Neural cell (in vitro differentiated cells): ENCODE measurements at regions not wholly inside any gene's neighbourhood (a gene's known extent, or its start where the extent isn't known, plus 50 kb on each side); places are given as distances from the start of the nearest gene placed in this dataset.

Experiments
- H2AFZ ChIP-seq: fragments of 200-600, 300-800 bp; sonication (generic), shearing (Covaris generic); 2 replicates; pipeline ENCODE4 v1.6.0; 2014; ENCODE audit warnings: low read depth, mild to moderate bottlenecking, antibody characterized with exemption, low read length, moderate library complexity
- H3F3A ChIP-seq: fragments of 200-600 bp; shearing (Covaris generic); 2 replicates; pipeline ENCODE4 v1.6.1; 2016; ENCODE audit warnings: mild to moderate bottlenecking, moderate library complexity, mixed read lengths, antibody characterized with exemption, low read length; ENCODE audit not compliant: insufficient read depth, poor library complexity, severe bottlenecking
- H3K27ac ChIP-seq: fragments of 200-600, 300-800 bp; sonication (generic), shearing (Covaris generic); 2 replicates; pipeline ENCODE4 v1.5.1; 2014; ENCODE audit warnings: mild to moderate bottlenecking, low read length, moderate library complexity
- H3K27me3 ChIP-seq: fragments of 300-800, 200-600 bp; sonication (generic), shearing (Covaris generic); 2 replicates; pipeline ENCODE4 v1.6.0; 2014; ENCODE audit warnings: mild to moderate bottlenecking, low read depth, low read length, moderate library complexity; ENCODE audit not compliant: insufficient read depth
- H3K36me3 ChIP-seq: fragments of 300-800, 200-600 bp; sonication (generic), shearing (Covaris generic); 2 replicates; pipeline ENCODE4 v1.5.1; 2014; ENCODE audit warnings: mild to moderate bottlenecking, antibody characterized with exemption, low read length, moderate library complexity; ENCODE audit not compliant: insufficient read depth
- H3K4me2 ChIP-seq: fragments of 300-800, 200-600 bp; sonication (generic), shearing (Covaris generic); 2 replicates; pipeline ENCODE4 v1.6.0; 2014; ENCODE audit warnings: mild to moderate bottlenecking, low read length
- H3K4me3 ChIP-seq: fragments of 300-800, 200-600 bp; sonication (generic), shearing (Covaris generic); 2 replicates; pipeline ENCODE4 v1.5.1; 2014; ENCODE audit warnings: mild to moderate bottlenecking, low read length, moderate library complexity
- H3K79me2 ChIP-seq: fragments of 200-600 bp; shearing (Covaris generic); replicated peaks from 2 replicates; pipeline ENCODE4 v1.6.0; 2014; ENCODE audit warnings: mild to moderate bottlenecking, low read length, moderate library complexity; ENCODE audit not compliant: insufficient read depth
- H3K9ac ChIP-seq: fragments of 300-800, 200-600 bp; sonication (generic), shearing (Covaris generic); 2 replicates; pipeline ENCODE4 v1.6.1; 2016; ENCODE audit warnings: mild to moderate bottlenecking, low read length, mixed read lengths
- H3K9me2 ChIP-seq: fragments of 200-600 bp; shearing (Covaris generic); 2 replicates; pipeline ENCODE4 v1.6.1; 2016; ENCODE audit warnings: mild to moderate bottlenecking, low read length, mixed read lengths; ENCODE audit not compliant: insufficient read depth
- H3K9me3 ChIP-seq: fragments of 200-600, 300-800 bp; sonication (generic), shearing (Covaris generic); 2 replicates; pipeline ENCODE4 v1.6.1; 2016; ENCODE audit warnings: mild to moderate bottlenecking, mixed run types, low read length, moderate library complexity, mixed read lengths
- H4K20me1 ChIP-seq: fragments of 200-600 bp; shearing (Covaris generic); 2 replicates; pipeline ENCODE4 v1.6.1; 2016; ENCODE audit warnings: mild to moderate bottlenecking, mixed run types; ENCODE audit not compliant: insufficient read depth
- EP300 ChIP-seq: fragments of 450-650 bp; conservative IDR thresholded peaks from 2 replicates; pipeline ENCODE4 v1.6.1; 2014; ENCODE audit warnings: antibody characterized with exemption, mild to moderate bottlenecking, moderate library complexity; ENCODE audit not compliant: poor library complexity, severe bottlenecking
- EZH2 ChIP-seq: fragments of 200-600, 300-800 bp; shearing (Covaris generic), sonication (generic); IDR thresholded peaks from 2 replicates; pipeline ENCODE4 v1.6.1; 2014; ENCODE audit warnings: antibody characterized with exemption, low read length, borderline replicate concordance, mild to moderate bottlenecking; ENCODE audit not compliant: insufficient read depth, poor library complexity, severe bottlenecking
- MXI1 ChIP-seq: fragments of 450-650 bp; conservative IDR thresholded peaks from 2 replicates; pipeline ENCODE4 v1.6.1; 2014; ENCODE audit warnings: antibody characterized with exemption, mild to moderate bottlenecking; ENCODE audit not compliant: poor library complexity, severe bottlenecking
- POLR2AphosphoS5 ChIP-seq: IDR thresholded peaks from 2 replicates; pipeline ENCODE4 v1.6.1; 2012
- SMC3 ChIP-seq: fragments of 450-650 bp; conservative IDR thresholded peaks from 2 replicates; pipeline ENCODE4 v1.6.1; 2014; ENCODE audit warnings: antibody characterized with exemption, mild to moderate bottlenecking, moderate library complexity; ENCODE audit not compliant: poor library complexity
- TAF1 ChIP-seq: IDR thresholded peaks from 2 replicates; pipeline ENCODE4 v1.6.1; 2012; ENCODE audit warnings: low read depth
- TF ChIP-seq, protein P1 (sequence below): fragments of 450-650 bp; IDR thresholded peaks from 2 replicates; pipeline ENCODE4 v1.5.1; 2014; ENCODE audit warnings: antibody characterized with exemption, mild to moderate bottlenecking, moderate library complexity; ENCODE audit not compliant: poor library complexity, severe bottlenecking
- TF ChIP-seq, protein P2 (sequence below): IDR thresholded peaks from 2 replicates; pipeline ENCODE4 v1.6.1; 2012; ENCODE audit warnings: borderline replicate concordance

DNA sequence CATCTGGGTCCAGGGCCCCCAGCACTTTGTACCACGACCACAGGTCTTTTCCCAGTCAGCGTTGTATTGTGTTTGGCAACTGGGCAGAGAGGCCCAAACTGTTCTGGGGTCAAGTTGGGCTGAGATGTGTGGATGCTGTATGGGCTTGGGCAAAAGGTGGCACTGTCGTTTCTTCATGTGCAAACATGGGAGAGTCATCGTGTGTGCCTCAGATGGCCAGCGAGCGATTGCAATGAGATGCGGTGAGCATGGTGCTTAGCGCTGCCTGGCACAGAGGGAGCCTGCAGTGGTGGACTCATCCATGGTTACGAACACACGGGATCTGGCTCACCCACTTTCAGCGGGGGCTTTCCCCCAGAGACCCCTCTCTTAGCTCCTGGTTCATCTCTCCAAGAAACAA, 120.4 kb upstream of the SORCS3 start:
- Histone ChIP-seq H3K9me2 (no peaks in the 10 kb centered on the region), H3F3A (no peaks in the 10 kb centered on the region), H4K20me1 (no peaks in the 10 kb centered on the region), H3K27me3 (no peaks in the 10 kb centered on the region), H3K9me3 (no peaks in the 10 kb centered on the region), H3K36me3 (no peaks in the 10 kb centered on the region), H3K4me3 (no peak overlapping the region), H3K4me2 (no peak overlapping the region), H3K79me2 (no peaks in the 10 kb centered on the region), H3K9ac (no peak overlapping the region), H3K27ac (no peak overlapping the region), H2AFZ (no peak overlapping the region)
- no peak for TF ChIP-seq EZH2
- no peak for TF ChIP-seq TAF1
- TF ChIP-seq EP300, result no peak
- no peak for TF ChIP-seq POLR2AphosphoS5
- TF ChIP-seq, protein P1, sequence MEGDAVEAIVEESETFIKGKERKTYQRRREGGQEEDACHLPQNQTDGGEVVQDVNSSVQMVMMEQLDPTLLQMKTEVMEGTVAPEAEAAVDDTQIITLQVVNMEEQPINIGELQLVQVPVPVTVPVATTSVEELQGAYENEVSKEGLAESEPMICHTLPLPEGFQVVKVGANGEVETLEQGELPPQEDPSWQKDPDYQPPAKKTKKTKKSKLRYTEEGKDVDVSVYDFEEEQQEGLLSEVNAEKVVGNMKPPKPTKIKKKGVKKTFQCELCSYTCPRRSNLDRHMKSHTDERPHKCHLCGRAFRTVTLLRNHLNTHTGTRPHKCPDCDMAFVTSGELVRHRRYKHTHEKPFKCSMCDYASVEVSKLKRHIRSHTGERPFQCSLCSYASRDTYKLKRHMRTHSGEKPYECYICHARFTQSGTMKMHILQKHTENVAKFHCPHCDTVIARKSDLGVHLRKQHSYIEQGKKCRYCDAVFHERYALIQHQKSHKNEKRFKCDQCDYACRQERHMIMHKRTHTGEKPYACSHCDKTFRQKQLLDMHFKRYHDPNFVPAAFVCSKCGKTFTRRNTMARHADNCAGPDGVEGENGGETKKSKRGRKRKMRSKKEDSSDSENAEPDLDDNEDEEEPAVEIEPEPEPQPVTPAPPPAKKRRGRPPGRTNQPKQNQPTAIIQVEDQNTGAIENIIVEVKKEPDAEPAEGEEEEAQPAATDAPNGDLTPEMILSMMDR, result no peak
- TF ChIP-seq, protein P2, sequence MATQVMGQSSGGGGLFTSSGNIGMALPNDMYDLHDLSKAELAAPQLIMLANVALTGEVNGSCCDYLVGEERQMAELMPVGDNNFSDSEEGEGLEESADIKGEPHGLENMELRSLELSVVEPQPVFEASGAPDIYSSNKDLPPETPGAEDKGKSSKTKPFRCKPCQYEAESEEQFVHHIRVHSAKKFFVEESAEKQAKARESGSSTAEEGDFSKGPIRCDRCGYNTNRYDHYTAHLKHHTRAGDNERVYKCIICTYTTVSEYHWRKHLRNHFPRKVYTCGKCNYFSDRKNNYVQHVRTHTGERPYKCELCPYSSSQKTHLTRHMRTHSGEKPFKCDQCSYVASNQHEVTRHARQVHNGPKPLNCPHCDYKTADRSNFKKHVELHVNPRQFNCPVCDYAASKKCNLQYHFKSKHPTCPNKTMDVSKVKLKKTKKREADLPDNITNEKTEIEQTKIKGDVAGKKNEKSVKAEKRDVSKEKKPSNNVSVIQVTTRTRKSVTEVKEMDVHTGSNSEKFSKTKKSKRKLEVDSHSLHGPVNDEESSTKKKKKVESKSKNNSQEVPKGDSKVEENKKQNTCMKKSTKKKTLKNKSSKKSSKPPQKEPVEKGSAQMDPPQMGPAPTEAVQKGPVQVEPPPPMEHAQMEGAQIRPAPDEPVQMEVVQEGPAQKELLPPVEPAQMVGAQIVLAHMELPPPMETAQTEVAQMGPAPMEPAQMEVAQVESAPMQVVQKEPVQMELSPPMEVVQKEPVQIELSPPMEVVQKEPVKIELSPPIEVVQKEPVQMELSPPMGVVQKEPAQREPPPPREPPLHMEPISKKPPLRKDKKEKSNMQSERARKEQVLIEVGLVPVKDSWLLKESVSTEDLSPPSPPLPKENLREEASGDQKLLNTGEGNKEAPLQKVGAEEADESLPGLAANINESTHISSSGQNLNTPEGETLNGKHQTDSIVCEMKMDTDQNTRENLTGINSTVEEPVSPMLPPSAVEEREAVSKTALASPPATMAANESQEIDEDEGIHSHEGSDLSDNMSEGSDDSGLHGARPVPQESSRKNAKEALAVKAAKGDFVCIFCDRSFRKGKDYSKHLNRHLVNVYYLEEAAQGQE, result no peak
- no peak for TF ChIP-seq SMC3
- no peak for TF ChIP-seq MXI1

DNA sequence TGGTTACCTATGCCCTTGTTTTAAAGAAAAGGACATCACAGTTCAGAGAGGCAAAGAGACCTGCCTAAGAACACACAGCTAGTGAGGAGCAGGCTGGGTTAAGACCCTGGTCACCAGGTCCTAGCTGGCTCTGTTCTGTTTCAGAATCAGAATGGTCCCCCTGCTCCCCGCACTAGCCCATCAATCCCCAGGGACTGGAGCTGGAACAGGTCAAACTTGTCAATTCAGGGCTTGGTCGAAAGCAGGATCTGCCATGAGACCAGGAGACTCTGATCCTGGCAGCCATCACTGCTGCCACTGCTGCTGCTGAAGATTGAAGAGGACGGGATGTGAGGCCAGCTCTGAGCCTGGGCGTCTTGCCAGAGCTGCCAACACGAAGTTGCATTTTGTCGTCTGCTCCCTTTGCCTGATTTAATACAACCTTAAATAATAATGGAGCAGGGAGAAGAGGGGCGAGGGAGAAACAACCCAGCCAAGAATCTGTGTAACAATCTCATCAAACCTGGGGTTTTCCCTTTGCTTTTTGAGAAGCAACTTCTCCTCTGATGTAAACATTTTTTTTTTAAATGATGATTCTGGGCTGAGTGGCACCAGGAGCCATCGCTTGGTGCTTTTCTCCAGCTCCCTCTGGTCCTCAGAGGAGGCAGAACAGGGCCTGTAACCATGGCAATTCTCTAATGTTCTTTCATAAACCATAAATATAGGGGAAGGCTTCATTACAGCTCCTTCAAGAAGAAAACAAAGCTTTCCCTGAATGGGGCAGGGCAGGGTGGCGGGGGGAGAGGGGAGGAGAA, 119.0 kb upstream of the SORCS3 start:
- peak; percentile 25 for TF ChIP-seq SMC3
- TF ChIP-seq, protein P2, result no peak
- Histone ChIP-seq H3K4me3 (peak overlapping the region; percentile 20), H4K20me1 (no peaks in the 10 kb centered on the region), H3K9me2 (no peaks in the 10 kb centered on the region), H3K79me2 (no peaks in the 10 kb centered on the region), H2AFZ (no peak overlapping the region), H3K4me2 (no peak overlapping the region), H3K27ac (peak overlapping the region; percentile 37), H3K9me3 (no peaks in the 10 kb centered on the region), H3K9ac (no peak overlapping the region), H3K27me3 (no peaks in the 10 kb centered on the region), H3K36me3 (no peaks in the 10 kb centered on the region), H3F3A (no peaks in the 10 kb centered on the region)
